Stimulated activated naive CD8-positive, alpha-beta T cell treated with anti-CD3 and anti-CD28 coated beads, Interleukin-15, amount 100 ng/mL, for 72 hours (primary cell): ENCODE measurements at regions not wholly inside any gene's neighbourhood (a gene's known extent, or its start where the extent isn't known, plus 50 kb on each side); places are given as distances from the start of the nearest gene placed in this dataset.
A peak's percentile ranks its signal among the peaks of the same experiment; 100 is the strongest.

ENCODE experiments used
- ATAC-seq: fragments of 150-1000 bp; cut with Tn5 transposase; 2 replicates; pipeline ENCODE4 v1.10.0; 2021; ENCODE audit warnings: mild to moderate bottlenecking, moderate library complexity
- DNase-seq, 2 donors: peaks; one replicate each; pipeline ENCODE4 v3.0.0; 2021 to 2022
- H3K27ac Mint-ChIP-seq, 2 donors: one replicate each; pipeline ENCODE4 v1.8.0; 2022; ENCODE audit warnings: mild to moderate bottlenecking in 2 of 2, mixed read lengths in 2 of 2, moderate library complexity in 2 of 2
- H3K27me3 Mint-ChIP-seq: one replicate; pipeline ENCODE4 v1.8.0; 2022; ENCODE audit warnings: mixed read lengths
- H3K4me1 Mint-ChIP-seq: one replicate; pipeline ENCODE4 v1.8.0; 2022; ENCODE audit warnings: mild to moderate bottlenecking, mixed read lengths
- H3K4me3 Mint-ChIP-seq, 2 donors: one replicate each; pipeline ENCODE4 v1.8.0; 2022; ENCODE audit warnings: mild to moderate bottlenecking in 2 of 2, mixed read lengths in 2 of 2, moderate library complexity in 1 of 2
- H3K9me3 Mint-ChIP-seq, 2 donors: one replicate each; pipeline ENCODE4 v1.8.0; 2022; ENCODE audit warnings: mixed read lengths in 2 of 2

DNA sequence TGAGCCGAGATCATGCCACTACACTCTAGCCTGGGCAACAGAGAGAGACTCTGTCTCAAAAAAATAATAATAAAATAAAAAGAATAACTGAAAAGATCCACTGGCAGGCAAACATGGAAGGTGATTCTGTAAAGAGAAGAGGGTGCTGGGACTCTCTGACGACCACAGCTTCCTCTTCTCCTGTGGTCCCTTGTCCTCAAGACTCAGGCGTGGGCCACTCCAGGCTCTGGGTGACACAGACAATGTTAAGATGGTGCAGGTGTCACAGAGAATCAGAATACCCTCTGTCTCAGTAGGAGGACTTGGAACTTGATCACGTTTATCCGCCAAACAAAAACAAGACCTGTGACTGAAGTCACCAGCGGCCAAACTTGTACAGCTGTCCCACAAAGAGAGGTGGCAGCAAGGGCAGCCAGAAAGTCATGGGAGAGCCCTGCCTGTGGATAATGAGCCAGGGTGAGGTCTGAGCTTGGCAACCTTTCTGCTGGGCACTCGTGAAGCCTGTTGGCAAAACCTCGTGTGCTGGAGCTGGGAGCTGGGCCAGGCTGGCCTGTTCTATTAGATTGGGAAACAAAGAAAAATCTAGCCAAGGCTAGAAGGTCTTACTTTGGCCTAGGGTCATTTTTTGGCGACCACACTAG, 76.4 kb upstream of the ITGA6 start:
- H3K27ac Mint-ChIP-seq: no peak overlapping the region
- H3K4me3 Mint-ChIP-seq: no peak overlapping the region
- no peaks in the 10 kb centered on the region for H3K4me1 Mint-ChIP-seq
- no peak for ATAC-seq
- H3K9me3 Mint-ChIP-seq: peaks cover 5 to 7% of the 10 kb centered on the region in 2 donors
- DNase-seq: no peak
- H3K27me3 Mint-ChIP-seq: no peaks in the 10 kb centered on the region

DNA sequence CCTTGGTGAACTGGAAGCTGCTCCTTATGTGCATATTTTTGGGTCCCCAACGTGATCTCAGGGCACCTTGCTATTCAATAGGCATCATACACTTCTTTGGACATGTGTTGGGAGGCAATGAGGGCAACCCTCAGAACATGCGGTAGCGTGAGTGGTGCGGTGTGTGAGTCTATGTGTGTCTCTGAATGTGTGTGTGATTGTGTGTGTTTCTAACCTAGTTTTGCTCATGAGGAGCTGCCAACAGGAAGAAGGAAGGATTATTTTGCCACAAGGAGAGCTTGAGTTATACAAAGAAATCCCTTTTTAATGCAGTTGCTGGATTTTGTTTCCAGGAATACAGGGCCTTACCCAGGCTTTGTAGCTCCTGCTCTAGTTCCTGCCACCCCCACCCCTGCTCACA, 75.8 kb upstream of the ITGA6 start:
- ATAC-seq (no peak), DNase-seq (no peak)
- H3K27ac Mint-ChIP-seq: no peak overlapping the region
- no peak overlapping the region for H3K4me3 Mint-ChIP-seq
- peaks cover 5 to 7% of the 10 kb centered on the region in 2 donors for H3K9me3 Mint-ChIP-seq
- no peaks in the 10 kb centered on the region for H3K4me1 Mint-ChIP-seq
- no peaks in the 10 kb centered on the region for H3K27me3 Mint-ChIP-seq

DNA sequence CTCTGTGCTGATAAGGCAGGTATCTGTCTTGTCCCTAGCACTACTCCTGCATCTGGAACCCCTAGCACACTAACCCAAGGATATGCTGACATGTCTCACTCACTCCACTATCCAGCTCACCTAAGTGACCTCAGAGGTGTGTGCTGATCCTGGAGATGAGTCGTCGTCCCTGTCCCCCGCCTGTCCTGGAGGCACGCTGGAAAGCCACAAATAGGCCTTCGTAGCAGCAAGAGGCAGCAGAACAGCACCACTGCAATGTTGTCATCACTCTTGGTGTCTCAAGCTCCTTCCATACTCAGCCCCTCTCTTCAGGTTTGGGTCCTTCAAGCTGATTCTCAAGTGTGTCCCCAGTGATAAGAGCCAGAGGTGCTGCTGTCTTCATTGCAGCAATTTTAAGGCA, 73.0 kb upstream of the ITGA6 start:
- no peak overlapping the region for H3K27ac Mint-ChIP-seq
- H3K4me1 Mint-ChIP-seq: peaks cover 7% of the 10 kb centered on the region
- H3K27me3 Mint-ChIP-seq: no peaks in the 10 kb centered on the region
- DNase-seq: no peak
- no peak for ATAC-seq
- no peak overlapping the region for H3K4me3 Mint-ChIP-seq
- H3K9me3 Mint-ChIP-seq: no peaks in the 10 kb centered on the region

DNA sequence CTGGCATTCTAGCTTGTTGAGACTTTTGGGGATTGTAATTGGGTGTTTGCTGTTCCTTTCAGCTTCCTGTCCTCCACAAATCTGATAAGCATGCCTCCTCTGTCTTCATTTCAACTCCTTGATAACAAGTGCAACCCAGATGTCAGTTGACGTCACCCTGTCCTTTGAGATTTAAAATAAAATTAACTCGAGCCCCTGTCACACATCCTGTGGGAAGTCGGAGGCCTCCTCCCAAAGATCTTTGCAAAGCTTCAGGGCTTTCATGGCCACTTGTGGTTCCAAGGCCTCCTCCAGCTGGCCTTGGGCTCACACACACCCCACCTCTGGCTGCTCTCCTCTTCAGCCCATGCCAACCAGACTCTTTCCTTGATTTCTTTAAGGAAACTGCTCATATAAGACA, 69.9 kb upstream of the ITGA6 start:
- DNase-seq (no peak), ATAC-seq (no peak)
- Mint-ChIP-seq H3K4me1 (peaks cover 7% of the 10 kb centered on the region), H3K27ac (peak overlapping the region in 1 of 2 donors; percentile 27), H3K27me3 (no peaks in the 10 kb centered on the region), H3K9me3 (no peaks in the 10 kb centered on the region), H3K4me3 (no peak overlapping the region)

DNA sequence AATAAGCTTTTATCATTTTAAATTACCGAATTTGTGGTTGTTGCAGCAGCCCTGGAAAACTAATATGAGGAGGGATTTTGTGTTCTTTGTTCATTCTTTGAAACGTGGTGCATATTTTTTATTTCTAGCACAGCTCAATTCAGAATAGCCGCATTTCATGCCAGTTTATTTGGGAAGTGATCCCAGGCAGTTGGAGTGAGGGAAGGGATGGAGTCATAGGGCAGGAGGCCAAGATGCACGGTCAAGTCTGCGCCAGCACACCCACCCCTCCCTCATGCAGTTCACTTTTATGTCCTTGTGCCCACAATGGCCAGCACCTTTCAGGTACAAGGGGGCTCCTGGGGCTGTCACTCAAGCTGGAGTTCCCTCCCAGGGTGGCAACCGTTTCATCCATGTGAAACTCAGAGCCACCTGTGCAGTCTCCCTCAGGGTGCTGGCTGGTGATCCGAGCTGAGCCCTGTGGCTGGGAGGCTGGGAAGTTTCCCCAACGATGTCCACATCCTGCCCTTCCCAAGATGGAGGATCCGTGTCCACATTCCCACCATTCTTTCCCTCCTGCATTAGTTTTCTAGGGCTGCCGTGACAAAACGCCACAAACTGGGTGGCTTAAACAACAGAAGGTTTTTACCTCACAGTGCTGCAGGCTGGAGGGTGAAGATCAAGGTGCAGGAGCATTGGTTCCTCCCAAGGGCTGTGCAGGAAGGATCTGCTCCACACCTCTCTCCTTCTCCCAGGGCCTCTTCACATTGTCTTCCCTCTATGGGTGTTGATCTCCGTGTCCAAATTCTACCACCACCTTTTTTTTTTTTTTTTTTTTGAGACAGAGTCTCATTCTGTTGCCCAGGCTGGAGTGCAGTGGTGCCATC, 68.5 kb upstream of the ITGA6 start:
- Mint-ChIP-seq H3K4me3 (no peak overlapping the region), H3K27me3 (no peaks in the 10 kb centered on the region), H3K4me1 (peaks cover 7% of the 10 kb centered on the region), H3K27ac (no peak overlapping the region), H3K9me3 (no peaks in the 10 kb centered on the region)
- ATAC-seq (no peak), DNase-seq (no peak)

DNA sequence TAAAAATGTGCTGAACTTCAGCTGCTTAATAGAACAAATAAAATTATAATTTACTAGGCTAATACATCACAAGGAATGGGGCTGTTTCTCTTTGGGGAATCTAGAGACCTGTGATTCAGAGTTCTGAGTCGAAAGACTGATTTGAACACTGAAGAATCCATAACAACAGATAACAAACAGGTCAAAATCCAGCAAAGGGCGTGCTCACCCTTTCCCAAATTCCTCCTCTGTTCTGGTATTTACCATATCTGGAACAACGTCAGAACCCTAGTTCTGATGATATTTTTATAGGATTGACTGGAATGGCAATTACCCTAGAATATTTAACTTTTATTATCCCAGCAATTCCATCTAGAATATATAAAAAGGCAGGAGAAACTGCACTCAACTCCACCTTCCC, 66.0 kb upstream of the ITGA6 start:
- no peak for DNase-seq
- H3K27ac Mint-ChIP-seq: no peak overlapping the region
- peaks cover 7% of the 10 kb centered on the region for H3K4me1 Mint-ChIP-seq
- ATAC-seq: no peak
- H3K9me3 Mint-ChIP-seq: no peaks in the 10 kb centered on the region
- no peak overlapping the region for H3K4me3 Mint-ChIP-seq
- H3K27me3 Mint-ChIP-seq: no peaks in the 10 kb centered on the region

DNA sequence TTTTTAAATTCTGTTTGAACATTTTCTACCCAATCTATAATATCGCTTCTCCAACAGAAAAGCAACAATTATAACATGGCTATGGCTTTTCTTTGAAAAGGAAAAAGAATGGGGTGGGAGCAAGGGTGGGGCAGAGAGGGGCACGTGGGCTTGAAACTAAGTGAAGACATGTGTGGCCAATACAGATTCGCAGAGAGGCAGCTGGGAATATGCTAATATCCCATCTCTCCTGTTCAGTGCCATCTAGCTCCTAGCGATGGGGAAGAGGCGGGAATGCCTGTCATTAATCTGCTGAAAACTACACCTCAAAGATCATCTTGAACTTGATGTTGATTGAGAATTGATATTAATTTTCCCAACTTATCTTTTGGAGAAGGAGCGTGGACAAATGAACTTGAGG, 65.5 kb upstream of the ITGA6 start:
- Mint-ChIP-seq H3K4me1 (peaks cover 7% of the 10 kb centered on the region), H3K27me3 (no peaks in the 10 kb centered on the region), H3K27ac (no peak overlapping the region), H3K4me3 (no peak overlapping the region), H3K9me3 (no peaks in the 10 kb centered on the region)
- DNase-seq: no peak
- no peak for ATAC-seq

DNA sequence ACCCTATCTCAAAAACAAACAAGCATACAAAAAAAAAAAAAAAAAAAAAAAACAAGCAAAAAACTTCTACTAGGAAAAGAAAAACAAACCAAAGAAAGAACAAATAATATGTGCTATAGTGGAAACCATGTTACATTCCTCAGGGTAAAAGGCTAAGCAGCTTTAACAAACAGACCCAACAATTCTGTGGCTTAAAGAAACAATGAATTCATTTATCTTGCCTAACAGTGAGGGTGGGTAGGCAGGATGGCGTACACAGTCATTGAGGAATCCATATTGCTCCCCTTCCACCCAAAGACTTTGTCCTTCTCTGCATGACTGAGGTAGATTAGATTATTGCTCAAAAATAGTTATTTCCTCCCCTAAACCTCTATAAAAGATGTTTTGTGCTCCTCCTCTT, 63.1 kb upstream of the ITGA6 start:
- Mint-ChIP-seq H3K27me3 (no peaks in the 10 kb centered on the region), H3K9me3 (peaks cover 11 to 13% of the 10 kb centered on the region in 2 donors), H3K27ac (no peak overlapping the region), H3K4me1 (no peaks in the 10 kb centered on the region), H3K4me3 (no peak overlapping the region)
- no peak for ATAC-seq
- no peak for DNase-seq

DNA sequence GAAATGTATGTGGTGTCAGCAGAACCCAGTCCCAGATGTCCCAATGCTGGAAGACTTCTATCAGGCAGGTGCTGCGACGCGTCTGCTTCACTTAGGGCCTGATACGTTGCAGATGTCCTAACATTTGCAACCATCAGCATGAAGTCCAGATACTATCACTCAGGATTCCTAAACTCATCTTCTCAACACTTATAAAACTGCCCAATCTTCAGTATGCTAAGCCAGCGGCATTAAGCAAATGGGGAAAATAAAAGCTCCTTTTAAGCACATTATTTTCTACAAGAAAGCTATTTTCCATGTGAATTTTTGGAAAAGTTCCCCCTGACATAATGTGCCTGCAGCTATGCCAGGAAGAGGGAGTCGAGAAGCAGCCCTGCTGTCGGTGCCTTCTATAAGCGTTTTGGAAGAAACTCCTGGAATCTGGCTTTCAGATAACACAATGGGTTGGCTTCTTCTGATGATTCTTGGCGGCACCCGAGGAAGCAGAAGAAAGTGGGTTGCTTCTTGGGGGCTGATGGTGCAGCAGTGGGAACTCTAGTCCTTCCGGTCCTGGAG, 60.7 kb upstream of the ITGA6 start:
- Mint-ChIP-seq H3K27me3 (no peaks in the 10 kb centered on the region), H3K4me1 (peaks cover 11% of the 10 kb centered on the region), H3K27ac (no peak overlapping the region), H3K4me3 (no peak overlapping the region), H3K9me3 (peaks cover 12 to 15% of the 10 kb centered on the region in 2 donors)
- ATAC-seq: no peak
- no peak for DNase-seq

DNA sequence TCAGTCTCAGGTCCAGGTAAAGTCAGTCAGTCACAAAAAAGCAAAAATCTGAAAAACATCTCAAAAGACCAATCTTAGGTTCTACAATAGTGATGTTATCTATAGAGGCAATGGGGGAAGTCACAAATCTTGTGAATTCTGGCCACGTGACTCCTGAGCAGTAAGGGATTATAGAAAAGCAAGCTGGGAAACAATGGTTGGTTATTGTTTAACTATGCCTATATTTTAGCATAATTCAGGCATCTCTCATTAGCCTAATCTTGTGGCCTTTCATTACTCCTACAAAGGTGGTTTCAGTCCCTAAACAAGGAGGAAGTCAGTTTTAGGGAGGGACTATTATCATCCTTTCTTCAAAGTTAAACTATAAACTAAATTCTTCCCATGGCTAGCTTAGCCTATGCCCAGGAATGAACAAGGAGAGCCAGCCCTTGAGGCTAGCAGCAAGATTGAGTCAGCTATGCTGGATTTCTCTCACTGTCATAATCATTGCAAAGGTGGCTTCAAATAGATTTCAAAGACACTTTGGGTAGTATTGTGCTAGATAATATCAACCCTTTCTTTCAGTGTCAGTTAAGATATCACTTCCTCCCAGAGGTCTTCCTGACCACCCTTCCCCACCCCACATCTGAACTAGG, 56.4 kb upstream of the ITGA6 start:
- Mint-ChIP-seq H3K4me1 (peaks cover 11% of the 10 kb centered on the region), H3K4me3 (no peak overlapping the region), H3K9me3 (peaks cover 12 to 15% of the 10 kb centered on the region in 2 donors), H3K27me3 (no peaks in the 10 kb centered on the region), H3K27ac (no peak overlapping the region)
- ATAC-seq (no peak), DNase-seq (no peak)

DNA sequence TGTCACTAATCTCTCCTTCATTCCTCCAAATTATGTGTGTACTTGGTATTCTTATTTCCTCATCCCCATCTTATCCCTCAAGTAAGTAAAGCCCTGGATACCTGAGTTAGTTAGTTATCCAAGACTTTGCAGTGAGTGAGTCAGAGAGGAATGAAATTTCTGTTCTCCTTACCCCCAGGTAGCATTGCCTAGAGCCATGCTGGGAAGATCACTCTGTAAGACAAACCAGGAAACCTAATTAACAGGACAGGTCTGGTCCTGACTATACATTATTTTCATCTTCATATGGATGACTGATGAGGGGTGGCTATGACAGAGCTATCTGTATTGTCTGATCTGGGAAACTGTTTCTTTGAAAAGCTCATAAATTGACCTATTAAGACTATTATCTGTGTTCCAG, 55.0 kb upstream of the ITGA6 start:
- DNase-seq (no peak), ATAC-seq (no peak)
- Mint-ChIP-seq H3K4me3 (no peak overlapping the region), H3K27ac (no peak overlapping the region), H3K9me3 (peaks cover 12 to 15% of the 10 kb centered on the region in 2 donors), H3K27me3 (no peaks in the 10 kb centered on the region), H3K4me1 (peaks cover 11% of the 10 kb centered on the region)

DNA sequence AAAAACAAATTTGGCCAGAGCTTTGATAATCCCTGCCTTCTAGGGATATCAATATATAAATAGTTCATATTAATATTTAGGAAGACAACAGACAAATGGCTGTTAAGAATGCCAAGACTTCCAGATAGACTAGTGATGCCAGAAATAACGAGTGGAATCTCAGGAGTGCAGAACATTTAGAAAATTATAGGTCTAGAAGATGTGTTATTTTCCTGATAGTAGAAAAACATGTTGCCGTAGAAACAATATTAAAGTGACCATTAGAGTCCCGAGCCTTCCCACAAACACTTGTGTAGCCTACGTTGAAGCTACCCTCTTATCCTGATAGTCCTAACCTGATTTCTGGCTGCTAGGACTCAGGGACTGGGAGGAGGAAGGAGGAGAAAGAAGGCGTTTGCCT, 54.3 kb upstream of the ITGA6 start:
- no peaks in the 10 kb centered on the region for H3K27me3 Mint-ChIP-seq
- no peak overlapping the region for H3K4me3 Mint-ChIP-seq
- H3K27ac Mint-ChIP-seq: no peak overlapping the region
- no peak for DNase-seq
- peaks cover 11% of the 10 kb centered on the region for H3K4me1 Mint-ChIP-seq
- H3K9me3 Mint-ChIP-seq: peaks cover 10 to 12% of the 10 kb centered on the region in 2 donors
- ATAC-seq: no peak

DNA sequence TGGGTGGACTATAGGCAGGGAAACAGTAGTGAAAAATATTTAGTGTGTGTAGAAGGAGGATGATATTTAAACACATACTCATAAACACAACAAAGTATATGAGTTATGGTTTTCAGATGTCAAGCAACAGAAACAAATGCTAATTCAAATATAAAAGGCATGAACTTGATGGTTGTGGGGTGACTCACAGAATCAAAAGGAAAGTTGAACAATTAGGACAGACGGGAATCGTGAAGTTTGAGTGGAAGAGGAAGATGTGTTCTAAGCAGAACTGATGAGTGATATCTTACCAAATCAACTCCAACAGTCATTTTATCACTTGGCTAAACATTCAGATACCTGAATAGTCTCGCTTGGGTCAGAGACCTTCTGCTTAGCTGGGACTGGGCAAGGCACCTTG, 53.6 kb upstream of the ITGA6 start:
- DNase-seq (no peak), ATAC-seq (no peak)
- peaks cover 11% of the 10 kb centered on the region for H3K4me1 Mint-ChIP-seq
- H3K9me3 Mint-ChIP-seq: peaks cover 6 to 11% of the 10 kb centered on the region in 2 donors
- H3K27me3 Mint-ChIP-seq: no peaks in the 10 kb centered on the region
- no peak overlapping the region for H3K4me3 Mint-ChIP-seq
- H3K27ac Mint-ChIP-seq: no peak overlapping the region

DNA sequence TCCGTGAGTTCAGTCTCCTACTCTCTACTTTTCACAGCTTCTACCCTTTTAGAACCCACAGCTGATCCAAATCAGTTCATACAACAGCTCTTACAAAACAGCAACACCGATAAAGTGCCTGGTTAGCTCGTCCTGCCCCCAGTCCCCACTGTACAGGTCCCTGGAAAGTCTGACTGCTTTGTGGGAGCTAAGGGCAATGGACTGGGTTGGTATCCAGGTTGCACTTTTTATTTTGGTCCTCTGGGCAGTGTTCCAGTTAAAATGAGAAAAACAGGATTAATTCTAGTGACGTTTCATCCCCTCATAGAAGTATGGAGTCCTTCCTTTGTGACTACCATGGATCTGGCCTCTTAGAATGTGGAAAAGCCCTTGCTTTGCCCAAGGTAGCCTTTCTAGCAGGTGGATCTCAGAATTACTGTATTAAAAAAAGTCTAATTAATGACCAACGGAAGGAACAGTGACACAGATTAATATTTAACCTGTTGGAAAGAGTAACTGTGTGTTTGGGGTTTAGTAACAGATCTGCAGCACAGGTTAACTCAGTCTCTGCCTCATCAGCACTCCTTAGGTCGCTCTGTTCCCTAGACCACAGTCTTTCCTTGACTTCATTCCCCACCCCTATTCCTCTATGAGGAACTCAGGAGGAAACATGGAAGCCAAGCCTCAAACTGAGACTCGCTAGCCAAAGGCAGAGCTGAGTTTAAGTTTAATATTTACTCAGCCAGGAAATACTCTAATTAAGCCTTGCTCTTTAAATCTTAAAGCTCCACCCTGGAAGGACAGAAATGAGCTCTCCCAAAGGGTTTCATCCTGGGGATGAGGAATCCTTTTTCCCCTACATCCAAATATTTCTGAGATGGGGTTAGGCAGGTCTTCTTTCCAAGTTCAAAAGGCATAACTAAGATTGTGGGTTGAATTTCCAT, 52.8 kb upstream of the ITGA6 start:
- Mint-ChIP-seq H3K4me1 (peaks cover 11% of the 10 kb centered on the region), H3K4me3 (no peak overlapping the region), H3K27me3 (no peaks in the 10 kb centered on the region), H3K9me3 (peaks cover 4 to 12% of the 10 kb centered on the region in 2 donors), H3K27ac (no peak overlapping the region)
- no peak for DNase-seq
- ATAC-seq: no peak

DNA sequence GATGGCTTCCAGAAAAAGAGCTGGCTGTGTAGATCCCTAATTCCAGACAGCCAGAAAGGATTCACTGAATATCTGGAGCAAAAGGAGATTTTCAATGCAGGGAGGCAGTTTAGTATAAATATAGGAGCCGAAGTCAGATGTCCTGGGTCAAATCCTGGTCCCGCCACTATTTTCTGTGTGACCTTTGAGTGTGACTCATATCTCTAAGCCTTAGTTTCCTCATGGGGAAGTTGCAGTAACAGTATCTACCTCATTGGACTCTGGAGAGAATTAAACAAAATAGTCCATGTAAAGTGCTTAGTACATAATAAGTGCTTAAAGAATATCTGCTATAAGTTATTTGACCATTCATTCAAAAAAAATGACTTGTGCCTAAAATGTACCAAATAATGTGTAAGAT, 52.1 kb upstream of the ITGA6 start:
- ATAC-seq: no peak

More for the DNA sequence above, 52.1 kb upstream of the ITGA6 start:
- Mint-ChIP-seq H3K27me3 (no peaks in the 10 kb centered on the region), H3K4me1 (peaks cover 11% of the 10 kb centered on the region), H3K27ac (no peak overlapping the region), H3K9me3 (peaks cover 5 to 13% of the 10 kb centered on the region in 2 donors), H3K4me3 (no peak overlapping the region)
- no peak for DNase-seq
